ENCODE measurements at regions not wholly inside any gene's neighbourhood (a gene's known extent, or its start where the extent isn't known, plus 50 kb on each side); places are given as distances from the start of the nearest gene placed in this dataset.

GRCh38 chr5:29229461-29229860 lies 1964.0 kb upstream of the CDH6 start:
- TF ChIP-seq EZH2phosphoT487 (IDR thresholded peaks at IDR 0.05; ENCODE audit: low read depth) = no peak
- TF ChIP-seq, protein P1, sequence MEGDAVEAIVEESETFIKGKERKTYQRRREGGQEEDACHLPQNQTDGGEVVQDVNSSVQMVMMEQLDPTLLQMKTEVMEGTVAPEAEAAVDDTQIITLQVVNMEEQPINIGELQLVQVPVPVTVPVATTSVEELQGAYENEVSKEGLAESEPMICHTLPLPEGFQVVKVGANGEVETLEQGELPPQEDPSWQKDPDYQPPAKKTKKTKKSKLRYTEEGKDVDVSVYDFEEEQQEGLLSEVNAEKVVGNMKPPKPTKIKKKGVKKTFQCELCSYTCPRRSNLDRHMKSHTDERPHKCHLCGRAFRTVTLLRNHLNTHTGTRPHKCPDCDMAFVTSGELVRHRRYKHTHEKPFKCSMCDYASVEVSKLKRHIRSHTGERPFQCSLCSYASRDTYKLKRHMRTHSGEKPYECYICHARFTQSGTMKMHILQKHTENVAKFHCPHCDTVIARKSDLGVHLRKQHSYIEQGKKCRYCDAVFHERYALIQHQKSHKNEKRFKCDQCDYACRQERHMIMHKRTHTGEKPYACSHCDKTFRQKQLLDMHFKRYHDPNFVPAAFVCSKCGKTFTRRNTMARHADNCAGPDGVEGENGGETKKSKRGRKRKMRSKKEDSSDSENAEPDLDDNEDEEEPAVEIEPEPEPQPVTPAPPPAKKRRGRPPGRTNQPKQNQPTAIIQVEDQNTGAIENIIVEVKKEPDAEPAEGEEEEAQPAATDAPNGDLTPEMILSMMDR (IDR thresholded peaks at IDR 0.05; ENCODE audit: low read depth, low read length) = no peak

All from OCI-LY3 (cell line).